GM18873 (cell line): ENCODE measurements at regions not wholly inside any gene's neighbourhood (a gene's known extent, or its start where the extent isn't known, plus 50 kb on each side); places are given as distances from the start of the nearest gene placed in this dataset.

Source experiments
- ATAC-seq: cut with Tn5 transposase; IDR thresholded peaks from one replicate; pipeline ENCODE4 v1.9.1; 2021; ENCODE audit warnings: mild to moderate bottlenecking, moderate library complexity, moderate number of reproducible peaks; ENCODE audit not compliant: unreplicated experiment, low FRiP score

DNA sequence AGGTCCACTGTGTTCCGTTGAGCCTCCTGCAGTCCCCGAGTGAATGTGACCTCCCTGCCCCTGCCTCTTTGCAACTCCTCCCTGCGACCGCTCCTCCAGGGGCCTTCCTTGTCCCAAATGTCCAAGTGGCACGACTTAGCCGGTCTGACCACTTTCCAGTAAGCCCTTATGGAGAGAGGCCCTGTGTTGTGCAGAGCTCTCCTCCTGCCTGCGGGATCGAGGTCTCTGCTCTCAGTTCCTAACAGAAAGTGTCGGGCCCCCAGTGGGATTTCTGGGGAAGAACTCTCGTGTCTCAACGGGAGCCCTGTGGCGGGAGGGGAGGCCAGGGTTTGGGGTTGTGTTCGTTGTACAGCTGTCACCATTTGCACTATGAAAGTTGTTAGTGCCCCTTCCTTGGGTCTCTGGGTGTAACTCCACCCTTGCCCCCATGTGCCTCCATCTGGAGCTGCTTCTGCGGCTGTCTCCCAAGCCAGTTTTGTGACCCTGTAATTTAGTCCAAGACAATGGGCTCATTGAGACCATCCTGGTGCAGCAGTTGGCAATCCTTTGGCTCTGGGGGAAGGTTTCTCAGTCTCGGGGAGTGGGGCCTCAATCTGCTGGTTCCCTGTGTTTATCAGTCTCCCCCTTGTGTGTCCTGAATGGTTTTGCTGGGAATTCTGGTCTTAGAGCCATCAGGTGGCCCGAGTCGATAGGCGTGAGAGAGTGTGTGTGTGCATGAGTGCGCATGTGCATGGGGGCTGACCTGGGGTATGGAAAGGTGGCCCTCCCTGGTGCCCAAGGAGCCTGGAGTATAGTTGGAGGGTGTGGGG, 234.5 kb downstream of the SEC14L1 start:
- no peak for ATAC-seq

DNA sequence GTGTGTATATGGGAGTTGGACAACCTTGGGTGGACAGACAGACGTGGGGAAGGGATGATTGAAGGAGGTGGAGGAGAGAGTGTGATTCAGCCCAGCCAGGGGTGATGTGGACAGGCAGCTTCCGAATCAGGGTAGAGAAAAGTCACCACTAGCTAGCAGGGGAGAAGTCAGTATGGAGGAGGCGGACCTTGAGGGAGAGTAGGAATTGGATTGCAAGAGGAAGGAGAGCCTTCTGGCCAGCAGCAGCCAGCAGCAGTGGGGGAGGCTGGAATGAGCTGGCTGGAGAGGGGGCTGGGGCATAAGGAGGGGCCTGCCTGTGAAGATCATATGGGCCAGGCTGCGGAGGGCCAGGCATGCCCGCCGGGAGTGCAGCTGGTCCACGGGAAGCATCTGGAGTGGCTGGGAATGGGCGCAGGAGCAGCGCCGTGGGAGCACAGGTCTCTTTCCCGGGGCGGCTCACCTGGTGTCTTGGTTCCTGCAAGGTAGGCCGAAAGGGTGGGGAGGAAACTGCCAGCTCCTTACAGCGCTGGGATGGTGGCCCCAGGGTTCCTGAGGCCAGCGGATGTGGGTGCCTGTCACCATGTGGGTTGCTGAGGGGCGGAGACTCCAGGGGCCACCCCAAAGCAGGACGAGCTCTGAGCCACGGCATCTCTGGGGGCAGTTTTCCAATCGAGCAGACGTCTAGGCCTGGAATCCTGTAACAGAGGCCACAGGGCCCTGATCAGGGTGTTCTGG, 235.3 kb downstream of the SEC14L1 start:
- no peak for ATAC-seq

DNA sequence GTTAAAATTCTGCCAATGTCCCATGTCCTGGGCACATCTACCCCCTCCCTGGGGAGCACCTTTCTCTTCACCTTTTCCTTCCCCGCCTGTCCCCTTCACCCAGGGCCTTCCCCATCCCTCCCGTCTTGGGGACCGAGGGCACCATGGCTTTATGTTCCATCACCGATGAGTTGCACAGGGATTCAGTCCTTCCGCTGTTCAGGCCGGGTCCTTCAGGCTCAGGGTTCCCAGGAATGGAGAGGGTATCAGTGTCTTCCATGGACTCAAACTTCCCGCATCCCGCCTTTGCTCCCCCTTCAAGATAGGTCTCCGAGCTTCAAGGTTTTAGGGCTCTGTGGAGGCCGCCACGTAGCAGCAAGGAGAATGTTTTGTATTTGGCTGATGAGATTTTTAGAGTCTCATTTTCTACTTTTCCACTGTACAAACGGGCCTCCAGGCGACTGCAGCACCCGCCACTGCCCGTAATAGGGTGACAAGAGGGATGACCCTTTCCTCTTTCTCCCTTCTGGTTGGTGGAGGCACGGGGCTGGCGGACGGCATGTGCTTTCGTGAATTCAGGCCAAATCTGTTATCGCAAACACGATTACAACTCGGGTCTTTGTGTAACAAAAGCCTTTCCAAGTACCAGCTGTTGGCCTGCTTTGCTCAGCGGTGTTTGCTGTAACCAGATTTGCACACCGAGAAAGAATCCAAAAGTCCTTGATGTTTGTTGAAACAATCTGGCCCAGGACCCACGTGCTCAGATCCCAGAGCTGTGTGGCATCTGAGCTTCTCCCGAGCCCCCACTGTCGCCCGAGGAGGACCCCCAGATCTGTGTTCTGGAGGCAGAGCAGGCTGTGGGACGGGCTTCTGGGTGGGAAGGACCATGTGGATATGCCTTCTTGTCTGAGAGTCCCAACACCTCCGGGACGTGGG, 236.3 kb downstream of the SEC14L1 start:
- no peak for ATAC-seq

DNA sequence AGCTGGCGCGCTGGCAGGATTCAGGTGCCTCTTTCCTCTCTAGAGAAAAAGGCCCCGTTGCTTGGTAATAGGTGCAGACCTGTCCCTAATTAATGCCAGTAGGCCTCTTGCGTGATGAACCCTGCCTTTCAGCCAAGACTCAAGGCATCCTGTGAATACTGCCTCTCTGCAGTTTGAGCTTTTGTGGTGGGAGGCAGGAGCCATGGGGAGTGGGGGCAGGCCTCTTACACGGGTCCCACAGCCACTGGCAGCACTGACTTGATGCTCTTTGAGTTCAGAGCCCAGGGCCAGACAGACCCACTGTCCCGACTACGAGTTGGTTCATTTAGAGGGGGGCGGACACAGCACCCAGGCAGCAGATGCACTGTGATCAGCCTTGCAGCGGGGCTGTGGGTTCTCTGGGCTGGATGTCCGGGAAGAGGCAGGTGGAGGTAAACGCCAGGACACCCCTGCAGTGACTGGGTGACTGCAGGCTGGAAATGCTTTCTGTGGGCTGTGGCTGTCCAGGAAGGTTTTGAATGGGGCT, 237.0 kb downstream of the SEC14L1 start:
- ATAC-seq, result no peak

DNA sequence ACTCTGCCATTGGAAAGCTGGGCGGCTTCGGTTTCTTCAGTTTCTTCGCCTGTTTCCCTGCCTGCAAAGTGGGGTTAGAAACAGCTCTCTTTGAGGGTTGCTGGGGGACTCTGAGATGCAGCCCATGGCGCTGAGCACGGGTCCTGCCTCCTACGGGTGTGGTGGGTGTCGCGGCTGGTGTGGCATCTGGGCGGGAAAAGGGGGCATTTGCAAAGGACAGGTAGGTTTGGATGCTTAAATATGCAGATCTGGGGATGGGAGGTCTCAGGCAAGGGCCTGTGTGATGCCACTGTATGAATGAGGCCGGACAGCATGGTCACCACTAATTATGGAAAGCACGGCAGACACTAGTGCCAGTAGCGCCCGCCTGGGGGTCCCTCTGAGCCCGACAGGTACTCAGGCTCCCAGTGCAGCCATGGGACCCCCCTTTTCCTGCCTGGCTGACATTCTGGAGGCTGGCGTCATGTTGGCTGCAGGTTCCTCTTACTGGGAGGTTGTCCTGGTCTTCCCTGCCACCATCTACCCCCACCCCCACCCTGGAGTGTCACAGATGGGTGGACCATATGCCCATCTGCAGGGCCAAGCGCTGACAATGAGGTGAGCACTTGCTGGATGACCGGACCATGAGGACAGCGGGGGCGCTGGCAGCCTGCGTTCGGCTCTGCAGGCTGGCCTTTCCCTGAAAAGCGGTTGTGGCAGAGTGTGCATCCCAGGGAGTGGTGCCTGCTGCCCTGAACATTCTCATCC, 237.7 kb downstream of the SEC14L1 start:
- no peak for ATAC-seq

DNA sequence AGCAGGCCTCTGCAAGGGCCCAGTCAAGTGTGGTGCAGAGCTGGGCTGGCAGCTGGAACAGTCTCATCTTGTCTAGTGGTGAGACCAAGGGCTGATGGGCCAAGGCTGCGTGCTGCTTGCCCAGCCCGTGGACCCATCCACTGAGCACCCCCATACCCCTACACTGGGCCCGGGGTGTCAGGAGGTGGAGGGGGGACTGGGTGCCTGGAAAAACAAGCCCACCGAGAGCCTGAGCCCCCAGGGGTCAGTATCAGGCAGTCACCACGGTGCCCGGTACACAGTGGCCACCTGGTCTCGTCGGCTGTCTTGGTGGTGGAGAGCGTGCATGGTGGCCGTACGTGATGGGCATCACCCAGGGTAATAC, 238.3 kb downstream of the SEC14L1 start:
- ATAC-seq, result no peak

DNA sequence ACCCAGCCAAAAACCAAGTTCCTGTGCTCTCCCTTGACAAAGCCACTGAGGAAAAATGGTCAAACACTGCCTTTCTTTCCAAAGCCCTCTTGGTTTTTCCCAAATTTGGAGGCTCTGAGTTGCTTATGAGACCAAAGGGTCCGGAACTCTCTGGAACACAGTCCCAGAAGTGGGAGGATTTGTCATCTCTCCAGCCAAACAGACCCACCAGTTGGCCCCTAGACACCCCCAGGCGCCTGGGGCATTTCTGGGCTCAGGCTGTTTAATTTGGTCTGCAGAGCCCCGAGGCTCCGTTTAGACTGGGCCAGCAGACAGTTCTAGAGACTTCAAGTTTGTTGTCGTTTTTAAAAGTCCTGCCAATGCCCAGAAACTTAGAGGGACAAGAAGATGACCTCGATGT, 239.1 kb downstream of the SEC14L1 start:
- ATAC-seq, result no peak

DNA sequence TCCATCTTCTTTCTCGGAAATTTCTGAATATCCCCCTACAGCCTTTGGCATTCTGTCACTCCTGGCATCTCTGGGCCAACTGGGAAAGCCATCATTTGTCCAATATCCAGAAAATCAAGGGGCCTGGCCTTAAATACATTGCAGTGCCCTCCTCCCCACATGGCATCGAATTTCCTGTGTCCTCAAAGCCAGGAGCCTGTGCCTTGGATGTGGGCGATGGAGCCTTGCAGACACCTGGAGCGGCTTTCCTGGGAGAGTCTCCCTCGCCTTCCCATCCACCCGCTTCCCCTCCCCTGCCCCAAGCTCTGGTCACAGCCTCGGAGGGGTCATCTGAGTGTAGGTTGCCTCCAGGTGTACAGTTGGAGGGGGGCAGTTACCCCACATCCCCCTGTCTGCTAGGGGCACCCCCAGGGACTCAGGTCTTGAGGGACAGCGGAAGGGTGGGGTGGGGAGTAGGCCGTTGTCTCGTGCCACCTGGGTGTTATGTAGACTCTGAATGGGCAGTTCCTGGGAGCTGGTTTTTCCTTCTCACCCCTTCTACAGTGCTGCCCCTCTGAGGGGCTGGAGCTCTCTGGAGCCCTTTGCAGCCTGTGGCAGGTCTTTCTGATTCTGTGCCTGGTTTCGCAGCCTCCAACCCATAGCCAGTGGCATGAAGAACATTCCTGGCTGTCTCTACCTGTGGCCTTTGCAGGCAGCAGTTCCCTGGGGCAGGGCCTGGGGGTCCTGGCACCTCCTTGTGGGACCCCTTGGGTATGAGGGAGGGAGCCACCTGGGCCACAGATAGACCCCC, 239.8 kb downstream of the SEC14L1 start:
- no peak for ATAC-seq

DNA sequence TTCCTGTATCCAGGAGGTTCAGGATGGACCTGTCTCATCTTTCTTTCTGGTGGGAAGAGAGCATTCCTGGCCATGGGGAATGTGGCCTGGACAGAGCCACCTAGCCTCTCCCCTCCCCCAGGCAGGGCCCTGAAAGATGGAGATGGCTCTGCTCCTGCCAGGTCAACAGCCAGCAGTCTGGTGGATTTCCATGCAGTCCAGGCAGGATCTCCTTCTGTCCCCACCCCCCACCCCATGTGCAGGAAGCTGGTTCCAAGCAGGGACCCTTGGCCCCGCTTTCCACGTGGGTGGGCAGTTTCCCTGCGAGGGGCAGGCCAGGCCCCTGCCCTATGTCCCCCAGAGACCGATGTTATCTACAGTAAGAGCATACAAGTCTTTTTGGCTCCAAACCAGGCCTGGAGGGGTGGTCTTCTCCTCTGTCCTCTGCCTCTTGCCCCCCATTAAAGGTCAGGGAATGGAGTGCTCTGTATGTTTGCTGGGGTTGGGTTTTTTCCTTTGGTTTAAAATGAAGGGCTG, 240.5 kb downstream of the SEC14L1 start:
- ATAC-seq, result no peak

DNA sequence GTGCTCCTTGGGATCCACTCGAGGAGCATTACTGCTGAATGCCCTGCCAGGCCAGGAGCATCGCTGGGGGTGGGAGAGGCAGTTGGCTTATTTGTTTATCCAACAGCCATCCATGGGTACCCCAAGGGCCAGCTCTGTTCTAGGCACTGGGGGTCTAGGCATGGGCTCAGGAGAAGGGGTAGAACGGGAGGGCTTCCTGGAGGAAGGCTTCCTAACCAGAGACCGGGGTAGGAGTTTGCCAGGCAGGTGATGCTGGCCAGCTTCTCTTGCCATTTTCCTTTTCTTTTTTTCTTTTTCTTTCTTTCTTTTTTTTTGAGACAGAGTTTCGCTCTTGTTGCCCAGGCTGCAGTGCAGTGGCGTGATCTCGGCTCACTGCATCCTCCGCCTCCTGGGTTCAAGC, 241.0 kb downstream of the SEC14L1 start:
- no peak for ATAC-seq

DNA sequence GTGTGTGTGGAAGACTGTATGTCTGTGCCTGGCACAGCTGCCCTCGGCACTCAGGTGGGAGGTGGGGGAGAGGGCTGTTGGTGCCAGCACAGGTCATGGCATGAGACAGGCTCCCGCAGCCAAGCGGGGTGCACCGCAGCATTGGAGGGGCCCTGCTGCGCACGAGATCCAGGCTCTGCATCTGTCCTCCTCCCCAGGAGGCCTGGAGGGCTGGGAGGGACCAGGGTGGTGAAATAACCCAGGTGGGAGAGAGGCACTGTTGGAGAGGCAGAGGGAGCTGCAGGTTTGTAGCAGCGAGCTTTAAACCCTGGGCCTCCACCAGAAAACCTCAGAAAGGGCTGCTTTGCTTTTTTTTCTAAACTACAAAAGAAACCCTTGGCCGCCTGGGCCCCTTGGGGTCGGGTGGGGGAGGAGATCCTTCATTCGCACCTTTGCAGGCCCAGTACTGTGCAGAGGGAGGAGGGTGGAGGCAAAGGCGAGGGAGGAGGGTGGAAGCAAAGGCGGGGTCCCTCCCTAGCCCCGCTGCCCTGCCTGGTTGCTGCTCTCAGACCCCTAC, 241.7 kb downstream of the SEC14L1 start:
- ATAC-seq, result no peak

DNA sequence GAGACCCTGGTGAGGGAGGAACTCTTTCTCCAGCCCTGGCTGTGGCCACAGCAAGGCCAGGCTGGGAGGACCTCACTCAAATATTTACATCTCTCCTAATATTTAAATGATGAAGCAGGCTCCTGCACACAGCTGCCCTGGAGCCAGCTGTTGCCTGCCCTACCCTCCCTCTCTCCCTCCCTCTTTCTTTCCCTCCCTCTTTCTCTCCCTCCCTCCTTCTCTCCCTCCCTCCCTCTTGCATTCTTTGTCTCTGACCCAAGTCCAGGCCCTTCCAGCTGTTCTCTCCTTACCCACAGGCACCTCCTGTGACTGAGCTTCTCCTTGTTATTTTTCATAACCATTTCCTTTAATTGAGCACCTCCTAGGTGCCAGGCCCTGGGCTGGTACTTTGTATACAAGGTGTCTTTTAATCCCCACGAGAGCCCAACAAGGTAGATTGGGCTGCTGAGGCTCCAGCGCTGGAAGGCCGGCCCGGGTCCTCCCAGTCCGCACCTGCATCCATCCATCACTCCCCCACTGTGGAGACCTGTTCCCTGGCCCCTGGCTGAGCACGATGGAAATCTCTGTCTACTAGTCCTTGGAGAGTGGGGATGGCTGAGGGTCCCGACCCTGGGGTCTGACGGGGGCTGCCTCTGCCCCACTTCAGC, 242.3 kb downstream of the SEC14L1 start:
- no peak for ATAC-seq

DNA sequence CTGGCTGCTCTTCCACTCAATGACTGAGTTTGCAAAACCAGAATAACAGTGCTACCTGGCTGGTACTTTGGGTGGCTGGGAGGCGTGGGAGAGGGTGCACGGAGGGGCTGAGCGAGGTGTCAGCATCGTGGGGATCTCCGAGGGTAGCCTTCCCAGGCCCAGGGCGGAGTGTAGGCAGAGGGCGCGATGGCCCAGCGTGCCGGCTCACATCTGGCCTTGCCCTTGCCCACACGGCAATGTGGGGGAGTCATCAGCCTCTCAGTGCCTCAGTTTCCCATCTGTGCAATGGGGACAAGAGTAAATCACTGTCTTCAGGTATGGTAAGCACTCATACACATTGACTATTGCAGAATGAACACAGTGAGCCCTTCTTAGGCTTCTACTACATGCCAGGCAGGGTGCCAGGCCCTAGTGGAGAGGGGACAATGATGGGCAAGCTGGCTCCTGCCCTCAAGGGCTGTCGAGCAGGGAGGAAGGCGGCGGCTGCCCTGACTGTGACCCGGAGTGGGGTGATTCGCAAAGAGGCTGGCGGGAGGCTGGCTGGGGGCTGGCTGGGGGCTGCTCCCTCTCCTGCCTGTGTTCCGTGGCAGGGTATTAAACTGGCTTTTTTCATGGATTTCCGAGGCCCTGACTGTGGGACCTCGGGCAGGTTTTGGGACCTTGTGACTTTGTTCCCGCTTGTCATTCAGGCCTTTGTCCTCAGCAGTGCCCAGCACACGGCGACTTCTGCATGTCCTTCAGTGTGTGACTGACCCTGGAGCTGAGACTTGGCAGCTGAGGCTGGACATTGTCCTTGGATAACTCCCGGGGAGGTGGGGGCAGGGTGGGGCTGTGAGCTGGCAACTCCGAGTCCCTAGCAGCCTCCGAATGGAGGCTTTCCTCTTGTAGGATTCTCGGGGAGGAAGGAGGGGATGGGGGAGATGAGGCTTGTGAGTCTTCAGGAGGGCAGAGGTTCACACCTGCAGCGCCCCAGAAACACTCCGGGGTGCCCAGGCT, 243.1 kb downstream of the SEC14L1 start:
- ATAC-seq, result no peak

DNA sequence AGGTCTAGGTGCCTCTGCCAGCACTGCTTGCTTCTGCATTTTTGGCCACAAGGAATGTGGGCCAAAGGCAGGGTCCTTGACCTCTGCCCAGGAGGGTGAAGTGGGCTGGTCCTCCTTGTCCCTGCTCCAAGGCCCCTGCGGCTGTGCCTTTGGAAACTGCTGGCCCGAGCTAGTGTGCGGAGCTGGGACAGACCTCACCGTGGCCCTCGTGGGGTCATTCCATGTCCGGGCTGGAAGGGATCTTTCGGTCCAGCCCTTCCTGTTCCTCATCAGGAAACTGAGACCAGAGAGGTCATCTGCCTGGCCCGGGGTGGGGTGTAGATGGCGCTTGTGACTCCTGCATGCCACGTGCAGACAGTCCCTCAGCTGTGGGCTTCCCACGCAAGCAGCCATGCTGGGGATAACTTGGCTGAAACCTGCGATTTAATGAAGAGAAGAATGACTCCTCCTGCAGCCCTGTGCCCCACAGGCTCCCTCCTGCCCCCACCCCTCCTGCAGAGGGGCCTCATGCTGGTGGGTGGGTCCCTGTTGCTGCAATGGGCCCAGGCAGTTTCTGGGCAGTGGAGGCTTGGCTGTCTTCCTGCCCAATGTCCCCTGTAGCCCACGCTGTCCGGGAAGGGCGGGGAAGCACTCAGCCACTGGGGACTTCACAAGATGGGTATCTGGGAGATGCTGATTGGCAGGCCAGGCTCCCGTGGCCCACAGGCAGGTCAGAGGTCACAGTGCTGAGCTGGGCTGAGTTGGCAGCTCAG, 245.2 kb downstream of the SEC14L1 start:
- no peak for ATAC-seq

DNA sequence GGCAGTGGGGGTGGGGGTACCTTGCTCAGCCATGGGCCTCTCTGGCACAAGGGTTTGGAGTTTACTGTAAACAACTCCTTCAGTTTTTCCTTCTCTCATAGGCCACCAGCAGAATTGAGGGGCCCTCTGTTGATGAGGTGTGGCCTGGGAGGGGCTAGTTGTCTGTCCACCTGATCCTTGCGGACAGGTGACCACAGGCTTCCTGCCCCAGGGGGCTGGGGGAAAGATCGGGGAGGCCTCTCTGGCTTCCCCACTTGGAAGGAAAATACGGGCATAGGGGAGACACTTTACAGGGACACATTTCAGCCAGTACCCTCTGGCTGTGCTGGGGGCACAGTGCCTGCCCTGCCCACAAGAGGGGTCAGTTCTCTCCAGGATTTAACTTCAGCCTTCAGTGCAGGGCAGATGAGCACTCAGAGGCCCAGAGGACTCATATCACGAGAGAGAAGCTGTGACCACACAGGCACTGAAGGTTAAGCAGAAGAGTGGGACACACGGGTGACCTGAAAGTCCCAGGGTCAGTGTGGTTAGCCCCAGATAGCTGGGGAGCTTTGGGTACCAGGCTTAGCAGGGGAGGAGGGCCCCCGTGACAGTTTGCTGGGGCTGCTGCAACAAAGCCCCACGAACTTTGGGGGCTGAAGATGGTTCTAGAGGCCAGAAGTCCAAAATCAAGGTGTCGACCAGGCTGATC, 245.9 kb downstream of the SEC14L1 start:
- ATAC-seq, result no peak

DNA sequence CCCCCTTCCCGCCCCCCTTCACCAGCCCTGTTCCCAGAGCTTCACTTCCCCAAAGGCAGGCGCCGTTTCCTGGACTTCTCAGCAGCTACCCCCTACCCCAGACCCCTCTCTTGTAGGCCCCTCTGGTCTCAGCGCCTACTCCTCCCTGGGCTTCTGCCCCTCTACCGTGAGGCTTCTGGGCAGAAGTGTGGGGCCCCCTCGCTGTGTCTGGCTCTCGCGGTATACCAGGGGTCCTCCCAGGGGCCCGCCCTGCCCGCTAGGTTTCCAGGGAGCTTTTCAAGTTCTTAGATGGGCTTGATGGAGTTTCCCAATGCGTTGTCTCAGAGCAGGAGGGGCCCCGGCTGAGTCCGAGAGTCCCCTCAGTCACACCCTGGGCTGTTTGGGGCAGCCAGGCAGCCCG, 247.1 kb downstream of the SEC14L1 start:
- ATAC-seq, result no peak
